ENCODE measurements at regions not wholly inside any gene's neighbourhood (a gene's known extent, or its start where the extent isn't known, plus 50 kb on each side); places are given as distances from the start of the nearest gene placed in this dataset.

DNA sequence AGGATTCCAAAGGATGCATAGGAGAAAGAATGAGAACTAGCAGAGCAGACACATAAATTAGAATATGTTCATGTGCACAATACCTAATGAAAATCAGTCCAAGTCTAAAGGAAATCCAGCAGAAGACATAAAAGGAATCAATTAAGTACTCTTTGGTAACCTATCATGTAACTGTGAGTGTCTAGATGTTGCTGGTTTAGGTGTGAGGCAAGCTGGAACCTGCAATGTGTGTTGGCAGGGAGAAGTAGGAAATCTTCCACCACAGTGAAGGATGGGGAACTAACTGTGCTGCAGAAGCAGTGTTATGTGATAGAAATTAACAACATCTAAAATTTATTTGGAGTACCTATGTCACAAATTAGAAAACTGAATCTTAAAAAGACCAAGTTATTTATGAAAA lies 330.8 kb upstream of the DKK2 start:
- TF ChIP-seq, protein P1, sequence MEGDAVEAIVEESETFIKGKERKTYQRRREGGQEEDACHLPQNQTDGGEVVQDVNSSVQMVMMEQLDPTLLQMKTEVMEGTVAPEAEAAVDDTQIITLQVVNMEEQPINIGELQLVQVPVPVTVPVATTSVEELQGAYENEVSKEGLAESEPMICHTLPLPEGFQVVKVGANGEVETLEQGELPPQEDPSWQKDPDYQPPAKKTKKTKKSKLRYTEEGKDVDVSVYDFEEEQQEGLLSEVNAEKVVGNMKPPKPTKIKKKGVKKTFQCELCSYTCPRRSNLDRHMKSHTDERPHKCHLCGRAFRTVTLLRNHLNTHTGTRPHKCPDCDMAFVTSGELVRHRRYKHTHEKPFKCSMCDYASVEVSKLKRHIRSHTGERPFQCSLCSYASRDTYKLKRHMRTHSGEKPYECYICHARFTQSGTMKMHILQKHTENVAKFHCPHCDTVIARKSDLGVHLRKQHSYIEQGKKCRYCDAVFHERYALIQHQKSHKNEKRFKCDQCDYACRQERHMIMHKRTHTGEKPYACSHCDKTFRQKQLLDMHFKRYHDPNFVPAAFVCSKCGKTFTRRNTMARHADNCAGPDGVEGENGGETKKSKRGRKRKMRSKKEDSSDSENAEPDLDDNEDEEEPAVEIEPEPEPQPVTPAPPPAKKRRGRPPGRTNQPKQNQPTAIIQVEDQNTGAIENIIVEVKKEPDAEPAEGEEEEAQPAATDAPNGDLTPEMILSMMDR (IDR thresholded peaks at IDR 0.05; ENCODE audit: insufficient read depth, low read length, poor library complexity, severe bottlenecking) = no peak
- no peak for TF ChIP-seq EZH2phosphoT487 (conservative IDR thresholded peaks at IDR 0.05; ENCODE audit: low read length)

Measured in SU-DHL-6 (cell line).